Nephron (organoid): ENCODE measurements at regions not wholly inside any gene's neighbourhood (a gene's known extent, or its start where the extent isn't known, plus 50 kb on each side); places are given as distances from the start of the nearest gene placed in this dataset.
A peak's percentile ranks its signal among the peaks of the same experiment; 100 is the strongest.

Source experiments
- H3K27ac Mint-ChIP-seq, 3 experiments: 2 replicates each; pipeline ENCODE4 v1.8.0; 2020; ENCODE audit warnings: mixed read lengths in 3 of 3, mild to moderate bottlenecking in 2 of 3, moderate library complexity in 1 of 3
- H3K27me3 Mint-ChIP-seq: 2 replicates; pipeline ENCODE4 v1.8.0; 2021; ENCODE audit warnings: low read depth, mild to moderate bottlenecking, moderate library complexity, mixed read lengths
- H3K36me3 Mint-ChIP-seq: 2 replicates; pipeline ENCODE4 v1.8.0; 2020; ENCODE audit warnings: low read depth, mixed read lengths
- H3K4me1 Mint-ChIP-seq: 2 replicates; pipeline ENCODE4 v1.8.0; 2020; ENCODE audit warnings: mixed read lengths
- H3K4me3 Mint-ChIP-seq, 3 experiments: 2 replicates each; pipeline ENCODE4 v1.8.0; 2020; ENCODE audit warnings: mild to moderate bottlenecking in 3 of 3, mixed read lengths in 3 of 3, moderate library complexity in 2 of 3
- H3K9me3 Mint-ChIP-seq: 2 replicates; pipeline ENCODE4 v1.8.0; 2020; ENCODE audit warnings: mixed read lengths
- TF ChIP-seq, protein P1 (sequence below), 3 experiments: fragments of 200-600 bp; sonication (generic); IDR thresholded peaks; one replicate each; pipeline ENCODE4 v1.5.0; 2021; ENCODE audit warnings: antibody characterized with exemption in 3 of 3; ENCODE audit not compliant: unreplicated experiment in 3 of 3

DNA sequence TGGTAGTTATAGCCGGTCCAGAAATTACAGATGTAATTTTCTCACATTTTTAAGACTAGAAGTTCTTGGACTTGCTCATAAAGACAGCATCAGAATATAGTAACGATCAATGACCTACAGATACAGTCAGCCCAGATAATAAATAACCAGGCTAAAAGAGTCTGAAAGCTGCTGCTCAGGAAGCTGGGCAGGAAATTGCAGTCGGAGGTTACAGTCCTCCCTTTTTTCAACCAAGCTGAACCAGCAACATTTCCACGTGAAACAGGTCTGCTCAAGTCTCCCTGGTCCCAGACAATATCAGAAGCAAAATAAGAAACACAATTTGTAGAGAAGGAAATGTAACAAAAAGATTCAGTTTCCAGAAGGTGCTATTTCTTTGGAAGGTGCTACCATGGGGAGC, 457.4 kb downstream of the SIPA1L2 start:
- TF ChIP-seq, protein P1, sequence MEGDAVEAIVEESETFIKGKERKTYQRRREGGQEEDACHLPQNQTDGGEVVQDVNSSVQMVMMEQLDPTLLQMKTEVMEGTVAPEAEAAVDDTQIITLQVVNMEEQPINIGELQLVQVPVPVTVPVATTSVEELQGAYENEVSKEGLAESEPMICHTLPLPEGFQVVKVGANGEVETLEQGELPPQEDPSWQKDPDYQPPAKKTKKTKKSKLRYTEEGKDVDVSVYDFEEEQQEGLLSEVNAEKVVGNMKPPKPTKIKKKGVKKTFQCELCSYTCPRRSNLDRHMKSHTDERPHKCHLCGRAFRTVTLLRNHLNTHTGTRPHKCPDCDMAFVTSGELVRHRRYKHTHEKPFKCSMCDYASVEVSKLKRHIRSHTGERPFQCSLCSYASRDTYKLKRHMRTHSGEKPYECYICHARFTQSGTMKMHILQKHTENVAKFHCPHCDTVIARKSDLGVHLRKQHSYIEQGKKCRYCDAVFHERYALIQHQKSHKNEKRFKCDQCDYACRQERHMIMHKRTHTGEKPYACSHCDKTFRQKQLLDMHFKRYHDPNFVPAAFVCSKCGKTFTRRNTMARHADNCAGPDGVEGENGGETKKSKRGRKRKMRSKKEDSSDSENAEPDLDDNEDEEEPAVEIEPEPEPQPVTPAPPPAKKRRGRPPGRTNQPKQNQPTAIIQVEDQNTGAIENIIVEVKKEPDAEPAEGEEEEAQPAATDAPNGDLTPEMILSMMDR (IDR thresholded peaks at IDR 0.05; ENCODE audit: unreplicated experiment in 3 of 3) = no peak
- Mint-ChIP-seq H3K9me3 (no peaks in the 10 kb centered on the region), H3K36me3 (no peaks in the 10 kb centered on the region), H3K27me3 (peaks cover 20% of the 10 kb centered on the region), H3K4me1 (no peaks in the 10 kb centered on the region), H3K4me3 (no peak overlapping the region), H3K27ac (peak overlapping the region in 2 of 3 experiments; percentile 3 to 58)

DNA sequence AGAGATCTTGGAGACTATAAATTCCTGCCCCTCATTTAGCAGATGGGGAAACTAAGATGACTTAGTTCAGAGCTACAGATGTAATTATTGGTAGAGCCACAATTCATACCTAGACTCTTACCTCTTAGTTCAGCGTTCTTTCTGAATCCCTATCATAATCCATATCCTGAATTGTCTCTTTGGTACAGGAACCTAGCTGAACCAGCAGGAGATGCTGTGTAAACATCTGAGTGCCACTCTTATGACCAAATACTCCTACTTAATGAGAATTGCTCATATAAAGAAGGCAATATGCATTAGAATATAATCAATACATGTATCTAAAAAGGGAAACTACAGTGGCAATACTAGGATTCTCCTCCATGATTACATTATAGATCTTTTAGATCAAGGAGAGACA, 459.0 kb downstream of the SIPA1L2 start:
- no peaks in the 10 kb centered on the region for H3K4me1 Mint-ChIP-seq
- H3K27me3 Mint-ChIP-seq = peaks cover 14% of the 10 kb centered on the region
- H3K36me3 Mint-ChIP-seq = no peaks in the 10 kb centered on the region
- H3K27ac Mint-ChIP-seq = no peak overlapping the region
- TF ChIP-seq, protein P1 (IDR thresholded peaks at IDR 0.05; ENCODE audit: unreplicated experiment in 3 of 3) = no peak
- H3K4me3 Mint-ChIP-seq = no peak overlapping the region
- H3K9me3 Mint-ChIP-seq = no peaks in the 10 kb centered on the region

DNA sequence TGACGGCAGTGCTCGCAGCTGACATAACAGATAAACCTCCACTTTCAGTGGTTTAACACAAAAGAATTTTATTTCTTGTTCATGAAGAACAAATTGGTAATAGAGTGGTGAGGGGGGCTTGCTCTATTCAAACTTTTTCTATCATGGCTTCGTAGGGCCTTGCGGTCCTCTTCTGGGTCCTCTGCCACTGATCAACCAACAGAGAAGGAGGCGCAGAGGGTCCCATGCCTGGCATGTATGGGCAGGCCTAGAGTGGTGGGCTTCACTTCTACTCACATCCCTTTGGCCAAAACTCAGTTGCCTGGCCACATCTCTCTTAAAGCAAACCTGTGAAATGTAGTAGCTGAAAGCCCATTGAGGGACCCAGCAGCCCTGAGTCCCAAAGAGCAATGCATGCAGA, 460.5 kb downstream of the SIPA1L2 start:
- H3K36me3 Mint-ChIP-seq = peaks cover 3% of the 10 kb centered on the region
- no peaks in the 10 kb centered on the region for H3K4me1 Mint-ChIP-seq
- peaks cover 3% of the 10 kb centered on the region for H3K9me3 Mint-ChIP-seq
- TF ChIP-seq, protein P1 (IDR thresholded peaks at IDR 0.05; ENCODE audit: unreplicated experiment in 3 of 3) = no peak
- no peak overlapping the region for H3K4me3 Mint-ChIP-seq
- H3K27ac Mint-ChIP-seq = no peak overlapping the region
- peaks cover 5% of the 10 kb centered on the region for H3K27me3 Mint-ChIP-seq

DNA sequence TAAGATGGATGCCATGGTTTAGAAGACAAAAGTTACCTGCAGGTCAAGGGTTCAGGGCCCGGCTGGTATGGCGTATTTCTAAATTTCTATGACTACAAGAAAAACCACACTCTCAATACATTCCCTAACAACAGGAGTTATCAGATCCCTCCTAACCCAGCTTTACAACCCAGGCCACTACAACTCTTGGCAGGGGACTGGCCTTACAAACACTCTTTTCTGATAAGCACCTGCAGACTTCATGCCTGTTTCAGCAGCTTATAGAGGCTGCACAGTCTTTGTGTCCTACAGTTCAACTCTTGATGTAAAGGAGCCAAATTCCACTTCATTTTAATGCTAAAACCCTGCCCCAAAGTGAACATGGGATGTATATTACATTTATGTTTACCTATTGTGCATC, 461.4 kb downstream of the SIPA1L2 start:
- Mint-ChIP-seq H3K27me3 (no peaks in the 10 kb centered on the region), H3K27ac (no peak overlapping the region), H3K4me3 (no peak overlapping the region), H3K9me3 (peaks cover 3% of the 10 kb centered on the region), H3K4me1 (no peaks in the 10 kb centered on the region), H3K36me3 (peaks cover 3% of the 10 kb centered on the region)
- TF ChIP-seq, protein P1 (IDR thresholded peaks at IDR 0.05; ENCODE audit: unreplicated experiment in 3 of 3) = no peak

DNA sequence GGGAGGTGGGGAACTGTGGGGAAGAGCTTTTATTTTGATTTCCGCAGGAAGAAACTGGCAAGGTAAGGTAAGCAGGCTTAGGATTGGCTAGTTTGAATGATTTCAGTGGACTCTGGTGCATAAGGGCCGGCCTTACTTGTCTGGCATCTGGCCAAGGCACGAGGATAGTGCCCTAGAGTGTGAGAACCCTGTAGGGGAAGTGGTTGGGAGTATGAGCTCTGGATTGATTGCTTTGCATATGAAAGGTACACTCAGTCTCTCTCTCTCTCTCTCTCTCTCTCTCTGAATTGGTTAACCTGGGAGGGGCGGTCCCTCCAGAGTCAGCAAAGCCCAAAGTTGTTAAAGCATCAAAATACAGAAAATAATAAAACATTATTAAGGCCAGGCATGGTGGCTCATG, 463.0 kb downstream of the SIPA1L2 start:
- Mint-ChIP-seq H3K4me1 (no peaks in the 10 kb centered on the region), H3K9me3 (peaks cover 3% of the 10 kb centered on the region), H3K27ac (no peak overlapping the region), H3K4me3 (no peak overlapping the region), H3K36me3 (peaks cover 3% of the 10 kb centered on the region), H3K27me3 (no peaks in the 10 kb centered on the region)
- TF ChIP-seq, protein P1 (IDR thresholded peaks at IDR 0.05; ENCODE audit: unreplicated experiment in 3 of 3) = no peak

DNA sequence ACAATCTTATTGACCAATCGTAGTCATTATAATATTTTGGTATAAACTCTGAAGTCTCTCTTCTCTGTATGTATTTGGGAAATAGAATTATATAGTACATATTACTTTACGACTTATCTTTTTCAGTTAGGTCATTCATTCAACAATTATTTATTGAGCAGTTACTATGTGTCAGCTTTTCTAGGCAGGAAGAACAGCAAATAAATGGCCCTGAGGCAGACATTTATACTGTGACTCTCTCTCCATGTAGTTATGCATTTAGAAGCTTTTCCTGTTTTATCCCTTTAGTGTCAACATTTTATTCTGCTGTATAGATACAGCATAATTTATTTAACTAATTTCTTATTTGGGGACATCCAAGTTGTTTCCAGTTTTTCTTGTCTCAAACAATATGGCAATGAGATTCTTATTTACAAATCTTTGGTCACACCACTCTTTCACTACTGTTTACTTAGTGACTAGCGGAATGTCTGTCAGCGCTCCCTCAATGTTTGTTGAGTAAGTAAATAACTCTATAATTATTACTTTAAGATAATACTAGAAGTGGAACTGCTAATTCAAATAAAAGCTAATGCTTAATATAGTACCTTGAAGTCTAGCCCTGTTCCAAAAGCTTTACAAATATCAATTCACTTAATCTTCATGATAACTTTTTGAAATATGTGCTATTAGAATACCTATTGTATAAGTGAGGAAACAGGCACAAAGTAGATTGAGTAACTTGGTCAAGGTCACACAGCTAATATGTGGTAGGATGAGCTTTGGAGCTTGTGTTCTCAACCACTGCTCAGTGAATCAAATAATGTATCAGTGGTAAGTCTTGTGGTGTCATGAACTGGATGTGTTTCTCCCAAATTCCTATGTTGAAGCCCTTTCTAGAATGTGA, 465.6 kb downstream of the SIPA1L2 start:
- peaks cover 3% of the 10 kb centered on the region for H3K36me3 Mint-ChIP-seq
- no peaks in the 10 kb centered on the region for H3K27me3 Mint-ChIP-seq
- H3K4me1 Mint-ChIP-seq = no peaks in the 10 kb centered on the region
- H3K9me3 Mint-ChIP-seq = peaks cover 3% of the 10 kb centered on the region
- H3K4me3 Mint-ChIP-seq = no peak overlapping the region
- no peak overlapping the region for H3K27ac Mint-ChIP-seq
- TF ChIP-seq, protein P1 (IDR thresholded peaks at IDR 0.05; ENCODE audit: unreplicated experiment in 3 of 3) = no peak
